Ovary (tissue), 7 donors: ENCODE measurements at regions not wholly inside any gene's neighbourhood (a gene's known extent, or its start where the extent isn't known, plus 50 kb on each side); places are given as distances from the start of the nearest gene placed in this dataset.

ENCODE experiments used
- DNase-seq, 5 donors: peaks; one replicate each; pipeline ENCODE4 v3.0.0-alpha.2; 2019 to 2020
- H3K27ac ChIP-seq, 2 donors: fragments of 200-600 bp; one replicate each; pipeline versions ENCODE4 v1.5.1 to v1.8.0; 2019 to 2022
- H3K27me3 ChIP-seq: fragments of 200-600 bp; one replicate; pipeline ENCODE4 v1.8.0; 2022
- H3K36me3 ChIP-seq: fragments of 200-600 bp; sonication (generic); one replicate; pipeline ENCODE4 v1.5.1; 2019
- H3K4me1 ChIP-seq: one replicate; pipeline ENCODE4 v1.8.1; 2013; ENCODE audit warnings: mild to moderate bottlenecking, moderate library complexity; ENCODE audit not compliant: insufficient read depth
- H3K4me3 ChIP-seq: fragments of 200-600 bp; sonication (generic); one replicate; pipeline ENCODE4 v1.5.1; 2017
- H3K9me3 ChIP-seq, 2 donors: fragments of 200-600 bp in 1 of 2; sonication (generic) in 1 of 2; one replicate each; pipeline versions ENCODE4 v1.5.1 to v1.8.1; 2013 to 2019; ENCODE audit warnings: mild to moderate bottlenecking in 1 of 2, moderate library complexity in 1 of 2
- EP300 ChIP-seq: sonication (generic); formaldehyde crosslinking; IDR thresholded peaks from one replicate; pipeline ENCODE4 v1.6.1; 2017; ENCODE audit warnings: antibody characterized with exemption
- POLR2A ChIP-seq: fragments of 450-650 bp; IDR thresholded peaks from one replicate; pipeline ENCODE4 v1.6.1; 2017; ENCODE audit warnings: antibody characterized with exemption, mild to moderate bottlenecking, moderate library complexity
- WGBS, 3 donors: extraction: QIAGEN DNeasy Blood & Tissue Kit in 1 of 3; methylation state at CpG; one replicate each; pipeline versions ENCODE4 v1.1.5 to v1.1.7; 2013 to 2017; 5-methylcytosine and 5-hydroxymethylcytosine counted together
- intact Hi-C, 4 donors: fragments of 100-400 bp; cut with DNase I; formaldehyde crosslinking; loops; one replicate each; pipeline versions ENCODE4 v1.11.0 to v1.15.1; 2022 to 2023
- TF ChIP-seq, protein P1 (sequence below), 3 donors: fragments of 450-650 bp in 2 of 3; fragments of 200-600 bp in 1 of 3; IDR thresholded peaks; one replicate each; pipeline versions ENCODE4 v1.5.1 to v1.8.0; 2016 to 2022; ENCODE audit warnings: antibody characterized with exemption in 3 of 3, mild to moderate bottlenecking in 1 of 3
- donor health status: DM: no; HTN: no; CAD: no; lungs with moderate emphysema.
- donor health status: DM: no; HTN: no; CAD: no.
- donor health status: Bipolar disorder and iron deficiency.
- donor health status: DM: no; HTN: no; CAD: no.
- donor health status: DM: yes; HTN: yes; CAD: no.

DNA sequence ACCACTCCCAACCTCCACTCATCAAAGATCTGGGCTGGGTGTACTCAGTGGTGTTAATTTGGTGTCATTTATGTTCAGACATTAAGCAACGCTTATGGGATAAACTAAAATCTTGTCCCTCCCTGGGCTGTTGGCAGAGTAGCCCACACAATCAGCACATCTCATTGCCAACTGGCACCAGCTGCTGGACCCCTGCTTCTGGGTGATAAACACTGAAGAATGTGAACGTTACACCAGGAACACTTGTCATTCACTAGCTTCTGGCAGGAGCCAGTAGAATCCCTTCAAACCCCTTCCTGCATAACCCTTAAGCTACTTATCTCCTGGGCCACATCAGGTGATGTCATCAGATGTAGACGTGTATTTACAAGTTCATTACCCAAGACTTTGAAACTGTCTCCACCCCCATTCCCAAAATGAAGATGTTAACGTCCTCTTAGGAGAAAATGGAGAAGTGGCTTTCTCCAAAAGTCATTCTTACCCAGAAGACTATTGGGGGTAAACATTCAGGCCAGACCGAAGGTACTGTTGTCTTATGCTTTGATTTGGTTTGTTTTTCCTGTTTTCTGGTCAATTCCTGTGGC is 107.8 kb upstream of the CD93 start:
- intact Hi-C loops: no loop called here
- DNase-seq: no peak

DNA sequence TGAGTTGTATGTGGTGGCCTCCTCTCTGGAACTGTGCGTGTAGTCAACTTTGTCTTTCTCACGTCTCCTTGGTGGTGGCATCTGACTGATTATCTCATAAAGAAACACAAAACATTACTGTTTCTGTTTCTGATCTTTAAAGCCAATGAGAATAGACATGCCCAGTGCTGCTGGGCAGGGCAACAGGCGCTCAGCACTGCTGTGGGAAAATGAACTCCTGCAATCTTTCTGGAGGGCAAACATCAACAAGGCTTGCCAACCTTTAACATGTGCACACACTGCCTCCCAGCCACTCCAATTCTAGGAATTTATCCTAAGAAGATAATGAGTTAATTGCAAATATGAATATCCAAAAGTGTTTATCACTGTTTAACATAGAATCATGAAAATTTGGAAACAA is 106.3 kb upstream of the CD93 start:
- Histone ChIP-seq H3K4me3 (no peak overlapping the region), H3K9me3 (no peaks in the 10 kb centered on the region), H3K4me1 (no peaks in the 10 kb centered on the region), H3K27me3 (no peaks in the 10 kb centered on the region), H3K36me3 (no peaks in the 10 kb centered on the region), H3K27ac (no peak overlapping the region)
- TF ChIP-seq, protein P1, sequence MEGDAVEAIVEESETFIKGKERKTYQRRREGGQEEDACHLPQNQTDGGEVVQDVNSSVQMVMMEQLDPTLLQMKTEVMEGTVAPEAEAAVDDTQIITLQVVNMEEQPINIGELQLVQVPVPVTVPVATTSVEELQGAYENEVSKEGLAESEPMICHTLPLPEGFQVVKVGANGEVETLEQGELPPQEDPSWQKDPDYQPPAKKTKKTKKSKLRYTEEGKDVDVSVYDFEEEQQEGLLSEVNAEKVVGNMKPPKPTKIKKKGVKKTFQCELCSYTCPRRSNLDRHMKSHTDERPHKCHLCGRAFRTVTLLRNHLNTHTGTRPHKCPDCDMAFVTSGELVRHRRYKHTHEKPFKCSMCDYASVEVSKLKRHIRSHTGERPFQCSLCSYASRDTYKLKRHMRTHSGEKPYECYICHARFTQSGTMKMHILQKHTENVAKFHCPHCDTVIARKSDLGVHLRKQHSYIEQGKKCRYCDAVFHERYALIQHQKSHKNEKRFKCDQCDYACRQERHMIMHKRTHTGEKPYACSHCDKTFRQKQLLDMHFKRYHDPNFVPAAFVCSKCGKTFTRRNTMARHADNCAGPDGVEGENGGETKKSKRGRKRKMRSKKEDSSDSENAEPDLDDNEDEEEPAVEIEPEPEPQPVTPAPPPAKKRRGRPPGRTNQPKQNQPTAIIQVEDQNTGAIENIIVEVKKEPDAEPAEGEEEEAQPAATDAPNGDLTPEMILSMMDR (IDR thresholded peaks at IDR 0.05): no peak
- TF ChIP-seq EP300 (no peak), POLR2A (no peak)
- DNase-seq: no peak
- intact Hi-C loops: no loop called here
- WGBS, 3 donors: 75 to 91% (median 81%) methylated on average over 3 of the region's 3 CpGs

More for the DNA sequence above, 107.8 kb upstream of the CD93 start:
- Histone ChIP-seq H3K36me3 (no peaks in the 10 kb centered on the region), H3K9me3 (no peaks in the 10 kb centered on the region), H3K27ac (no peak overlapping the region), H3K4me1 (no peaks in the 10 kb centered on the region), H3K4me3 (no peak overlapping the region), H3K27me3 (no peaks in the 10 kb centered on the region)
- TF ChIP-seq EP300: no peak
- TF ChIP-seq POLR2A: no peak
- 64 to 71% (median 67%) methylated on average over 5 of the region's 5 CpGs for WGBS, 3 donors

- 73 to 86% (median 74%) methylated on average over 3 of the region's 3 CpGs for WGBS, 3 donors
- DNase-seq: no peak
- no peaks in the 10 kb centered on the region for H3K36me3 ChIP-seq
- no peak overlapping the region for H3K4me3 ChIP-seq
- TF ChIP-seq POLR2A (no peak), EP300 (no peak)
- TF ChIP-seq, protein P1 (IDR thresholded peaks at IDR 0.05): no peak
- intact Hi-C loops: no loop called here
- H3K27me3 ChIP-seq: no peaks in the 10 kb centered on the region
- H3K9me3 ChIP-seq: no peaks in the 10 kb centered on the region
- H3K4me1 ChIP-seq: no peaks in the 10 kb centered on the region
- H3K27ac ChIP-seq: no peak overlapping the region
Measured at GRCh38 chr20:23190557-23190956, 104.4 kb upstream of the CD93 start.

GRCh38 chr20:23189854-23190253 is 103.7 kb upstream of the CD93 start:
- Histone ChIP-seq H3K27ac (no peak overlapping the region), H3K27me3 (no peaks in the 10 kb centered on the region), H3K4me1 (no peaks in the 10 kb centered on the region), H3K4me3 (no peak overlapping the region), H3K9me3 (no peaks in the 10 kb centered on the region), H3K36me3 (no peaks in the 10 kb centered on the region)
- 72 to 83% (median 78%) methylated on average over 9 of the region's 9 CpGs for WGBS, 3 donors
- TF ChIP-seq POLR2A (no peak), EP300 (no peak)
- TF ChIP-seq, protein P1 (IDR thresholded peaks at IDR 0.05): no peak
- intact Hi-C loops: no loop called here
- DNase-seq: no peak

GRCh38 chr20:23189341-23189740 is 103.2 kb upstream of the CD93 start:
- intact Hi-C loops: no loop called here
- Histone ChIP-seq H3K4me1 (no peaks in the 10 kb centered on the region), H3K9me3 (no peaks in the 10 kb centered on the region), H3K36me3 (no peaks in the 10 kb centered on the region), H3K27me3 (no peaks in the 10 kb centered on the region), H3K4me3 (no peak overlapping the region), H3K27ac (no peak overlapping the region)
- DNase-seq: no peak
- WGBS, 3 donors: 87 to 92% (median 88%) methylated on average over 11 of the region's 11 CpGs
- TF ChIP-seq, protein P1 (IDR thresholded peaks at IDR 0.05): no peak
- no peak for TF ChIP-seq POLR2A
- TF ChIP-seq EP300: no peak
